GM21423 (cell line): ENCODE measurements at regions not wholly inside any gene's neighbourhood (a gene's known extent, or its start where the extent isn't known, plus 50 kb on each side); places are given as distances from the start of the nearest gene placed in this dataset.
"Not testable (repeated sequence)": the region's sequence is repeated elsewhere in the genome, so short reads cannot be mapped to it uniquely, and the experiment has no call there.

Experiments used
- ATAC-seq: cut with Tn5 transposase; IDR thresholded peaks from one replicate; pipeline ENCODE4 v1.9.1; 2021; ENCODE audit warnings: mild to moderate bottlenecking, moderate library complexity; ENCODE audit not compliant: unreplicated experiment

- peak; percentile 68 for ATAC-seq
Observed at GRCh38 chr20:30811885-30812671, 445.4 kb upstream of the DEFB115 start.

- ATAC-seq, result no peak
Observed at GRCh38 chr20:30812739-30813411, 444.6 kb upstream of the DEFB115 start.

- not testable (repeated sequence) for ATAC-seq
Observed at GRCh38 chr20:30813412-30814311, 443.8 kb upstream of the DEFB115 start.

- not testable (repeated sequence) for ATAC-seq
Observed at GRCh38 chr20:30814312-30814639, 443.2 kb upstream of the DEFB115 start.

GRCh38 chr20:30815027-30815576 is 442.4 kb upstream of the DEFB115 start:
- ATAC-seq, result not testable (repeated sequence)

- ATAC-seq, result no peak
Observed at GRCh38 chr20:30815577-30816181, 441.8 kb upstream of the DEFB115 start.

GRCh38 chr20:30816182-30816645 is 441.2 kb upstream of the DEFB115 start:
- no peak for ATAC-seq

- not testable (repeated sequence) for ATAC-seq
Observed at GRCh38 chr20:30821615-30822014, 435.8 kb upstream of the DEFB115 start.

- not testable (repeated sequence) for ATAC-seq
Observed at GRCh38 chr20:30824666-30825065, 432.8 kb upstream of the DEFB115 start.

GRCh38 chr20:30845923-30846322 is 411.5 kb upstream of the DEFB115 start:
- ATAC-seq, result not testable (repeated sequence)

GRCh38 chr20:30868271-30868670 is 389.2 kb upstream of the DEFB115 start:
- not testable (repeated sequence) for ATAC-seq

- not testable (repeated sequence) for ATAC-seq
Observed at GRCh38 chr20:30871127-30871526, 386.3 kb upstream of the DEFB115 start.

- not testable (repeated sequence) for ATAC-seq
Observed at GRCh38 chr20:30872252-30872651, 385.2 kb upstream of the DEFB115 start.

GRCh38 chr20:30875868-30876267 is 381.6 kb upstream of the DEFB115 start:
- ATAC-seq, result not testable (repeated sequence)

GRCh38 chr20:30891400-30891799 is 366.1 kb upstream of the DEFB115 start:
- ATAC-seq, result not testable (repeated sequence)

- no peak for ATAC-seq
Observed at GRCh38 chr20:30892541-30893345, 364.7 kb upstream of the DEFB115 start.

GRCh38 chr20:30893346-30894314 is 363.8 kb upstream of the DEFB115 start:
- ATAC-seq, result not testable (repeated sequence)

GRCh38 chr20:30894707-30895353 is 362.6 kb upstream of the DEFB115 start:
- not testable (repeated sequence) for ATAC-seq
